Right lobe of liver (tissue), 4 donors: ENCODE measurements at regions not wholly inside any gene's neighbourhood (a gene's known extent, or its start where the extent isn't known, plus 50 kb on each side); places are given as distances from the start of the nearest gene placed in this dataset.

Source experiments
- POLR2A ChIP-seq: fragments of 450-650 bp; IDR thresholded peaks from one replicate; pipeline ENCODE4 v1.6.1; 2017; ENCODE audit warnings: antibody characterized with exemption, mild to moderate bottlenecking
- TF ChIP-seq, protein P1 (sequence below), 4 donors: fragments of 200-600 bp in 3 of 4; fragments of 450-650 bp in 1 of 4; IDR thresholded peaks; one replicate each; pipeline versions ENCODE4 v1.5.1 to v1.8.0; 2016 to 2022; ENCODE audit warnings: antibody characterized with exemption in 4 of 4, mild to moderate bottlenecking in 2 of 4
- donor health status: DM: no; HTN: no; CAD: no.
- donor health status: DM: no; HTN: no; CAD: no.
- donor health status: DM: no; HTN: yes; CAD: no.

DNA sequence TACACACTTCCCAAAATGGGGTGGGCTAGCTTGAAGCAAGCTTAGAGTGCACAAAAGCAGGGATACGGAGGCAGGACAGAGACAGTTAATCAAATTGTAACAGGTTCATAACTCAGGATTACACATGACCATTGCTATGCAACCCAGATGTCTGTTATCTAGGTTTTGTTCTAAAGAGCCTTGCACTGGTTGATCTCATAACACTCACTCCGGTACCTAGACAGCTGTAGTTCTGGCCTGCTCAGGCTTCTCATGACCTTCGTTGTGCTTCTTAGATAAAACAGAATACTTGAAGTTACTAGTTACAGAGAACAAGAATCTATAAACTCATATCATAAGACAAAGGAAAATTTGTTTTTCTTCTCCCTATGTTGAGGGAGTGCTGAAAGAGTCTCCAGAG, 983.4 kb downstream of the TMEM121 start:
- TF ChIP-seq POLR2A, result no peak
- TF ChIP-seq, protein P1, sequence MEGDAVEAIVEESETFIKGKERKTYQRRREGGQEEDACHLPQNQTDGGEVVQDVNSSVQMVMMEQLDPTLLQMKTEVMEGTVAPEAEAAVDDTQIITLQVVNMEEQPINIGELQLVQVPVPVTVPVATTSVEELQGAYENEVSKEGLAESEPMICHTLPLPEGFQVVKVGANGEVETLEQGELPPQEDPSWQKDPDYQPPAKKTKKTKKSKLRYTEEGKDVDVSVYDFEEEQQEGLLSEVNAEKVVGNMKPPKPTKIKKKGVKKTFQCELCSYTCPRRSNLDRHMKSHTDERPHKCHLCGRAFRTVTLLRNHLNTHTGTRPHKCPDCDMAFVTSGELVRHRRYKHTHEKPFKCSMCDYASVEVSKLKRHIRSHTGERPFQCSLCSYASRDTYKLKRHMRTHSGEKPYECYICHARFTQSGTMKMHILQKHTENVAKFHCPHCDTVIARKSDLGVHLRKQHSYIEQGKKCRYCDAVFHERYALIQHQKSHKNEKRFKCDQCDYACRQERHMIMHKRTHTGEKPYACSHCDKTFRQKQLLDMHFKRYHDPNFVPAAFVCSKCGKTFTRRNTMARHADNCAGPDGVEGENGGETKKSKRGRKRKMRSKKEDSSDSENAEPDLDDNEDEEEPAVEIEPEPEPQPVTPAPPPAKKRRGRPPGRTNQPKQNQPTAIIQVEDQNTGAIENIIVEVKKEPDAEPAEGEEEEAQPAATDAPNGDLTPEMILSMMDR (IDR thresholded peaks at IDR 0.05), result no peak
